Astrocyte (in vitro differentiated cells and primary cell): ENCODE measurements at regions not wholly inside any gene's neighbourhood (a gene's known extent, or its start where the extent isn't known, plus 50 kb on each side); places are given as distances from the start of the nearest gene placed in this dataset.

Experiments
- CTCF ChIP-seq: IDR thresholded peaks from 2 replicates; pipeline ENCODE4 v1.5.1; 2011; ENCODE audit warnings: low read depth, mild to moderate bottlenecking, inconsistent platforms, low read length, moderate library complexity; ENCODE audit not compliant: insufficient read depth
- EZH2 ChIP-seq: IDR thresholded peaks from 2 replicates; pipeline ENCODE4 v1.6.1; 2012; ENCODE audit warnings: mild to moderate bottlenecking, low read length, inconsistent platforms; ENCODE audit not compliant: insufficient read depth

GRCh38 chr15:96132126-96132525, 198.4 kb upstream of the NR2F2 start:
- TF ChIP-seq CTCF (no peak), EZH2 (no peak)
